H1 (cell line): ENCODE measurements at regions not wholly inside any gene's neighbourhood (a gene's known extent, or its start where the extent isn't known, plus 50 kb on each side); places are given as distances from the start of the nearest gene placed in this dataset.

Experiments used
- CTCF ChIA-PET: fragments of 300-600 bp; sonication (Branson Sonifier 250); formaldehyde crosslinking; loops from one replicate; lab custom pipeline; 2021; ENCODE audit not compliant: partially characterized antibody; lab: Charles Lee
- POLR2A ChIA-PET: fragments of 300-600 bp; sonication (Branson Sonifier 250); formaldehyde crosslinking; loops from one replicate; lab custom pipeline; 2021; ENCODE audit warnings: inconsistent platforms; ENCODE audit not compliant: partially characterized antibody; lab: Charles Lee
- DNase-seq, 2 experiments: peaks; one replicate each; pipeline versions ENCODE4 v3.0.0 to v3.0.0-alpha.2; 2010 to 2022; ENCODE audit warnings: low spot score in 2 of 2, low read depth in 1 of 2, mixed read lengths in 1 of 2
- FAIRE-seq: peaks from 2 replicates; lab custom pipeline; 2011; peaks lifted over from hg19 to GRCh38; lab: Jason Lieb, UNC
- H2AFZ ChIP-seq: 2 replicates; pipeline ENCODE4 v1.8.1; 2012; ENCODE audit warnings: low read length, inconsistent platforms
- H2AK5ac ChIP-seq: 2 replicates; pipeline ENCODE4 v1.6.1; 2013; ENCODE audit warnings: low read depth, low read length
- H2BK120ac ChIP-seq: replicated peaks from 2 replicates; pipeline ENCODE3; 2013; ENCODE audit warnings: low read depth, low read length, inconsistent platforms
- H2BK12ac ChIP-seq: 2 replicates; pipeline ENCODE4 v1.6.1; 2013; ENCODE audit warnings: low read depth, low read length
- H2BK15ac ChIP-seq: 2 replicates; pipeline ENCODE4 v1.6.1; 2013; ENCODE audit warnings: low read length
- H2BK20ac ChIP-seq: 2 replicates; pipeline ENCODE4 v1.6.1; 2013; ENCODE audit warnings: low read length
- H2BK5ac ChIP-seq: 2 replicates; pipeline ENCODE4 v1.6.1; 2013; ENCODE audit warnings: low read depth, low read length
- H3K14ac ChIP-seq: 2 replicates; pipeline ENCODE4 v1.6.1; 2013; ENCODE audit warnings: inconsistent platforms; ENCODE audit not compliant: insufficient read length
- H3K18ac ChIP-seq: 2 replicates; pipeline ENCODE4 v1.6.1; 2013; ENCODE audit warnings: low read length; ENCODE audit errors: extremely low read depth
- H3K23ac ChIP-seq: 2 replicates; pipeline ENCODE4 v1.6.1; 2013; ENCODE audit warnings: inconsistent platforms; ENCODE audit not compliant: insufficient read length
- H3K23me2 ChIP-seq: 2 replicates; pipeline ENCODE4 v1.6.1; 2013; ENCODE audit warnings: low read depth, low read length
- H3K27ac ChIP-seq: 2 replicates; pipeline ENCODE4 v1.6.1; 2011; ENCODE audit warnings: low read depth, low read length, inconsistent platforms
- H3K27me3 ChIP-seq, 4 experiments: replicated peaks in 1 of 4; 1 replicate in 1 of 4; 2 replicates in 3 of 4; pipeline versions ENCODE4 v1.6.1 to v1.8.1; 2011 to 2013; ENCODE audit warnings: low read length in 3 of 4, mild to moderate bottlenecking in 3 of 4, inconsistent platforms in 2 of 4, mixed read lengths in 2 of 4, moderate library complexity in 1 of 4; ENCODE audit not compliant: control insufficient read depth in 3 of 4, insufficient read depth in 3 of 4; ENCODE audit errors: extremely low read depth in 1 of 4
- H3K36me3 ChIP-seq, 4 experiments: 2 replicates each; pipeline versions ENCODE4 v1.6.1 to v1.8.1; 2011 to 2013; ENCODE audit warnings: mild to moderate bottlenecking in 4 of 4, low read length in 3 of 4, moderate library complexity in 2 of 4, control low read depth in 1 of 4, inconsistent platforms in 1 of 4; ENCODE audit not compliant: insufficient read depth in 4 of 4, control insufficient read depth in 2 of 4
- H3K4ac ChIP-seq: replicated peaks from 2 replicates; pipeline ENCODE3; 2013; ENCODE audit warnings: low read length, low read depth, mixed read lengths, inconsistent platforms; ENCODE audit not compliant: insufficient read length
- H3K4me1 ChIP-seq, 4 experiments: replicated peaks in 1 of 4; 1 replicate in 1 of 4; 2 replicates in 3 of 4; pipeline versions ENCODE4 v1.6.1 to v1.8.1; 2011 to 2013; ENCODE audit warnings: low read length in 3 of 4, inconsistent platforms in 2 of 4, mixed read lengths in 1 of 4; ENCODE audit not compliant: insufficient read depth in 4 of 4, control insufficient read depth in 3 of 4
- H3K4me2 ChIP-seq, 2 experiments: 2 replicates each; pipeline versions ENCODE4 v1.6.1 to v1.8.1; 2011 to 2013; ENCODE audit warnings: low read depth in 2 of 2, low read length in 2 of 2, control low read depth in 1 of 2, inconsistent platforms in 1 of 2, mild to moderate bottlenecking in 1 of 2; ENCODE audit not compliant: insufficient read depth in 1 of 2
- H3K4me3 ChIP-seq, 4 experiments: fragments of 200-600, 300-600 bp in 1 of 4; sonication (generic), shearing (Covaris generic), sonication (Bioruptor Twin) in 1 of 4; 2 replicates each; pipeline versions ENCODE4 v1.5.1 to v1.8.1; 2011 to 2016; ENCODE audit warnings: low read length in 4 of 4, low read depth in 3 of 4, control low read depth in 2 of 4, inconsistent platforms in 2 of 4, mild to moderate bottlenecking in 2 of 4, mixed read lengths in 1 of 4, moderate library complexity in 1 of 4; ENCODE audit not compliant: insufficient read depth in 2 of 4; ENCODE audit errors: extremely low read depth in 1 of 4
- H3K56ac ChIP-seq: replicated peaks from 2 replicates; pipeline ENCODE3; 2013; ENCODE audit warnings: low read depth, mild to moderate bottlenecking, mixed read lengths, low read length, inconsistent platforms; ENCODE audit not compliant: insufficient read length
- H3K79me1 ChIP-seq: 2 replicates; pipeline ENCODE4 v1.6.1; 2013; ENCODE audit warnings: low read depth, low read length, control low read depth
- H3K79me2 ChIP-seq, 2 experiments: 2 replicates each; pipeline versions ENCODE4 v1.6.1 to v1.8.1; 2012 to 2013; ENCODE audit warnings: low read length in 2 of 2, mild to moderate bottlenecking in 2 of 2, inconsistent platforms in 1 of 2; ENCODE audit not compliant: insufficient read depth in 2 of 2, control insufficient read depth in 1 of 2
- H3K9ac ChIP-seq, 4 experiments: replicated peaks in 1 of 4; 1 replicate in 1 of 4; 2 replicates in 3 of 4; pipeline versions ENCODE4 v1.6.1 to v1.8.1; 2011 to 2013; ENCODE audit warnings: low read depth in 3 of 4, low read length in 3 of 4, control low read depth in 2 of 4, mild to moderate bottlenecking in 2 of 4, moderate library complexity in 2 of 4, inconsistent platforms in 1 of 4; ENCODE audit errors: extremely low read depth in 1 of 4
- H3K9me3 ChIP-seq, 2 experiments: 2 replicates each; pipeline versions ENCODE4 v1.6.1 to v1.8.1; 2012 to 2013; ENCODE audit warnings: mild to moderate bottlenecking in 2 of 2, moderate library complexity in 2 of 2, control low read depth in 1 of 2, inconsistent platforms in 1 of 2, low read depth in 1 of 2, low read length in 1 of 2, mixed read lengths in 1 of 2; ENCODE audit not compliant: insufficient read depth in 2 of 2
- H4K20me1 ChIP-seq, 2 experiments: replicated peaks in 1 of 2; 2 replicates each; pipeline versions ENCODE3 to v1.8.1; 2011 to 2013; ENCODE audit warnings: inconsistent platforms in 2 of 2, low read length in 2 of 2, mild to moderate bottlenecking in 1 of 2; ENCODE audit not compliant: insufficient read depth in 2 of 2, control insufficient read depth in 1 of 2
- H4K5ac ChIP-seq: 2 replicates; pipeline ENCODE4 v1.6.1; 2013; ENCODE audit warnings: low read length, low read depth, mixed read lengths, inconsistent platforms; ENCODE audit not compliant: insufficient read length
- H4K8ac ChIP-seq: 2 replicates; pipeline ENCODE4 v1.8.0; 2013; ENCODE audit warnings: mild to moderate bottlenecking, moderate library complexity, low read length, inconsistent platforms; ENCODE audit not compliant: insufficient read depth; ENCODE audit errors: extremely low read depth
- H4K91ac ChIP-seq: replicated peaks from 2 replicates; pipeline ENCODE3; 2013; ENCODE audit warnings: low read length, mixed read lengths, inconsistent platforms; ENCODE audit not compliant: insufficient read length
- JUND ChIP-seq: IDR thresholded peaks from 2 replicates; pipeline ENCODE4 v1.6.1; 2011; ENCODE audit warnings: mild to moderate bottlenecking, improper control_type of control experiment, low read length
- RNF2 ChIP-seq: fragments of 200-900, 300-1000 bp; sonication (generic); IDR thresholded peaks from 2 replicates; pipeline ENCODE4 v1.7.1; 2016; ENCODE audit warnings: borderline replicate concordance, low read depth, mild to moderate bottlenecking, antibody characterized with exemption, low read length; ENCODE audit not compliant: poor library complexity, severe bottlenecking; ENCODE audit errors: missing control alignments
- WGBS, 2 experiments: shearing (Covaris generic) in 1 of 2; methylation state at CpG; one replicate each; pipeline versions ENCODE4 v1.1.6 to v1.1.7; 2013 to 2015; ENCODE audit warnings: low lambda C conversion rate in 2 of 2, mixed read lengths in 2 of 2, inconsistent platforms in 1 of 2, low coverage in 1 of 2, missing lambda C conversion rate in 1 of 2; ENCODE audit not compliant: insufficient replicate concordance in 2 of 2, insufficient coverage in 1 of 2, insufficient read length in 1 of 2; ENCODE audit errors: extremely low coverage in 1 of 2, missing lambda C conversion rate in 1 of 2; 5-methylcytosine and 5-hydroxymethylcytosine counted together

DNA sequence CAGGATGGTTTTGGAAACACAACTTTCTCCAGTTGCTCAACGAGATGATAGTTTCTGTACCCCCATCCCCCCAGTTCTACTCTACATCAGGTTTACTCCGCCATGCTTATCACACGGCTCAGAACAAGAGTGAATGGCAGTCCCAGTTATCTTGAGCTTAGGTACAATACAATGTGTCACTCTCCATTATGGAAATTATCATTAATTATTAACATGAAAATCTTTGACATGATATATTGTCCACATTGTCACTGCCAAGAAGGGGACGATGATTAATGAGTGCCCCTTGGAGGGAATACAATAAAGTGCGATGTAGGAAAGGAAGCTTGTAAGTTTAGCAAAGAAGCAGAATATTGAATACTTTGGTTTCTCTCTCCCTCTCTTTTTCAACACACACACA is 252.6 kb upstream of the CFAP20DC start:
- no peaks in the 10 kb centered on the region for H3K4me1 ChIP-seq
- H4K8ac ChIP-seq: no peak overlapping the region
- H2BK120ac ChIP-seq: no peak overlapping the region
- FAIRE-seq (no peak), DNase-seq (no peak)
- no peak overlapping the region for H3K4me2 ChIP-seq
- H3K18ac ChIP-seq: no peak overlapping the region
- no peaks in the 10 kb centered on the region for H3K27me3 ChIP-seq
- H3K4me3 ChIP-seq: no peak overlapping the region
- H2BK12ac ChIP-seq: no peak overlapping the region
- H3K23ac ChIP-seq: no peak overlapping the region
- H2BK15ac ChIP-seq: no peak overlapping the region
- no peak overlapping the region for H4K91ac ChIP-seq
- H3K9ac ChIP-seq: no peak overlapping the region
- CTCF ChIA-PET: interaction anchor here (0.6 to 2.8 kb wide), 3 partner anchors 11 to 1102 kb away, joined by 3 to 11 read pairs (median 3); no protein-coding TSS in a partner anchor
- no peak overlapping the region for H2BK5ac ChIP-seq
- no peaks in the 10 kb centered on the region for H3K79me1 ChIP-seq
- H3K79me2 ChIP-seq: no peaks in the 10 kb centered on the region
- H3K36me3 ChIP-seq: no peaks in the 10 kb centered on the region; a peak in 1 of 8 replicates
- no peak overlapping the region for H3K27ac ChIP-seq
- no peaks in the 10 kb centered on the region for H4K20me1 ChIP-seq
- H2AFZ ChIP-seq: no peak overlapping the region
- H3K4ac ChIP-seq: no peak overlapping the region
- H2AK5ac ChIP-seq: no peak overlapping the region
- H3K23me2 ChIP-seq: no peaks in the 10 kb centered on the region; the same call in 1 of the 2 replicates
- TF ChIP-seq JUND (no peak), RNF2 (no peak)
- POLR2A ChIA-PET: no interaction called here
- no peak overlapping the region for H2BK20ac ChIP-seq
- WGBS, 2 experiments: 91% methylated on average over 5 of the region's 5 CpGs; no CpG with 5 or more reads in 1 of the 2 experiments
- H3K9me3 ChIP-seq: no peaks in the 10 kb centered on the region
- H3K56ac ChIP-seq: no peak overlapping the region
- H3K14ac ChIP-seq: no peak overlapping the region
- no peak overlapping the region for H4K5ac ChIP-seq
